Thyroid gland (tissue), 4 donors: ENCODE measurements at regions not wholly inside any gene's neighbourhood (a gene's known extent, or its start where the extent isn't known, plus 50 kb on each side); places are given as distances from the start of the nearest gene placed in this dataset.

ENCODE experiments used
- DNase-seq, 2 donors: peaks; one replicate each; pipeline ENCODE4 v3.0.0-alpha.2; 2019
- H3K27ac ChIP-seq, 3 donors: fragments of 200-600 bp; sonication (generic); 1 replicate in 2 of 3; 2 replicates in 1 of 3; pipeline ENCODE4 v1.5.1; 2016 to 2019; ENCODE audit warnings: mild to moderate bottlenecking in 1 of 3, moderate library complexity in 1 of 3
- H3K27me3 ChIP-seq: fragments of 200-600 bp; sonication (generic); one replicate; pipeline ENCODE4 v1.5.1; 2019
- H3K36me3 ChIP-seq, 2 donors: fragments of 200-600 bp; sonication (generic); one replicate each; pipeline ENCODE4 v1.5.1; 2016 to 2019
- H3K4me1 ChIP-seq, 2 donors: fragments of 200-600 bp; sonication (generic); one replicate each; pipeline ENCODE4 v1.5.1; 2017 to 2019
- H3K4me3 ChIP-seq, 3 donors: fragments of 200-600 bp; sonication (generic); replicated peaks in 1 of 3; 1 replicate in 2 of 3; 2 replicates in 1 of 3; pipeline ENCODE4 v1.5.1; 2016; ENCODE audit warnings: mild to moderate bottlenecking in 1 of 3
- H3K9me3 ChIP-seq: fragments of 200-600 bp; sonication (generic); one replicate; pipeline ENCODE4 v1.5.1; 2017
- POLR2A ChIP-seq, 2 donors: fragments of 450-650 bp; IDR thresholded peaks; one replicate each; pipeline ENCODE4 v1.6.1; 2017; ENCODE audit warnings: antibody characterized with exemption in 2 of 2, mild to moderate bottlenecking in 2 of 2, moderate library complexity in 1 of 2
- WGBS, 2 donors: methylation state at CpG; one replicate each; pipeline ENCODE4 v1.1.5; 2017; 5-methylcytosine and 5-hydroxymethylcytosine counted together
- intact Hi-C: fragments of 100-400 bp; cut with DNase I; formaldehyde crosslinking; loops from one replicate; pipeline ENCODE4 v1.15.1; 2023
- TF ChIP-seq, protein P1 (sequence below), 6 experiments: fragments of 200-600 bp in 3 of 6; fragments of 450-650 bp in 3 of 6; sonication (generic) in 3 of 6; IDR thresholded peaks; one replicate each; pipeline ENCODE4 v1.5.1; 2016 to 2019; ENCODE audit warnings: antibody characterized with exemption in 6 of 6, mild to moderate bottlenecking in 2 of 6, inconsistent platforms in 1 of 6, moderate library complexity in 1 of 6

DNA sequence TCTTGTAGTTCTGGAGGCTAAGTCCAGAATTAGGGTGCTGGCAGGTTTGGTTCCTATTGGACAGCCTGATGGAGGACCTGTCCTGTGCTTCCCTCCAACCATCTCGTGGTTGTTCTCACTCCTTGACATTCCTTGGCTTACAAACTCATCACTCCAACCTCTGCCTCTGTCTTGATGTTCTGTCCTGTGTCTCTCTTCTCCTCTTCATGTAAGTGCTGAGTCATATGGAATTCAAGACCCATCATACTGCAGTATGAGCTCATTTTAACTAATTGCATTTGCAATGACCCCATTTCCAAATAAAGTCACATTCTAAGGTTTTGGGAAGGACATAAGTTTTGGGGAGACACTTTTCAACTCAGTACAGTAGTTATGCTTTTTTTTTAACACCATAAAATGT is 374.7 kb downstream of the TRIB2 start:
- no peak overlapping the region for H3K4me3 ChIP-seq
- no peaks in the 10 kb centered on the region for H3K27me3 ChIP-seq
- DNase-seq = no peak
- intact Hi-C loops = no loop called here
- no peaks in the 10 kb centered on the region for H3K36me3 ChIP-seq
- H3K27ac ChIP-seq = no peak overlapping the region
- TF ChIP-seq, protein P1, sequence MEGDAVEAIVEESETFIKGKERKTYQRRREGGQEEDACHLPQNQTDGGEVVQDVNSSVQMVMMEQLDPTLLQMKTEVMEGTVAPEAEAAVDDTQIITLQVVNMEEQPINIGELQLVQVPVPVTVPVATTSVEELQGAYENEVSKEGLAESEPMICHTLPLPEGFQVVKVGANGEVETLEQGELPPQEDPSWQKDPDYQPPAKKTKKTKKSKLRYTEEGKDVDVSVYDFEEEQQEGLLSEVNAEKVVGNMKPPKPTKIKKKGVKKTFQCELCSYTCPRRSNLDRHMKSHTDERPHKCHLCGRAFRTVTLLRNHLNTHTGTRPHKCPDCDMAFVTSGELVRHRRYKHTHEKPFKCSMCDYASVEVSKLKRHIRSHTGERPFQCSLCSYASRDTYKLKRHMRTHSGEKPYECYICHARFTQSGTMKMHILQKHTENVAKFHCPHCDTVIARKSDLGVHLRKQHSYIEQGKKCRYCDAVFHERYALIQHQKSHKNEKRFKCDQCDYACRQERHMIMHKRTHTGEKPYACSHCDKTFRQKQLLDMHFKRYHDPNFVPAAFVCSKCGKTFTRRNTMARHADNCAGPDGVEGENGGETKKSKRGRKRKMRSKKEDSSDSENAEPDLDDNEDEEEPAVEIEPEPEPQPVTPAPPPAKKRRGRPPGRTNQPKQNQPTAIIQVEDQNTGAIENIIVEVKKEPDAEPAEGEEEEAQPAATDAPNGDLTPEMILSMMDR (IDR thresholded peaks at IDR 0.05) = no peak
- no peak for TF ChIP-seq POLR2A (IDR thresholded peaks at IDR 0.05)
- WGBS, 2 donors = 28 to 44% methylated on average over 1 of the region's 1 CpG
- no peaks in the 10 kb centered on the region for H3K9me3 ChIP-seq
- H3K4me1 ChIP-seq = no peaks in the 10 kb centered on the region

DNA sequence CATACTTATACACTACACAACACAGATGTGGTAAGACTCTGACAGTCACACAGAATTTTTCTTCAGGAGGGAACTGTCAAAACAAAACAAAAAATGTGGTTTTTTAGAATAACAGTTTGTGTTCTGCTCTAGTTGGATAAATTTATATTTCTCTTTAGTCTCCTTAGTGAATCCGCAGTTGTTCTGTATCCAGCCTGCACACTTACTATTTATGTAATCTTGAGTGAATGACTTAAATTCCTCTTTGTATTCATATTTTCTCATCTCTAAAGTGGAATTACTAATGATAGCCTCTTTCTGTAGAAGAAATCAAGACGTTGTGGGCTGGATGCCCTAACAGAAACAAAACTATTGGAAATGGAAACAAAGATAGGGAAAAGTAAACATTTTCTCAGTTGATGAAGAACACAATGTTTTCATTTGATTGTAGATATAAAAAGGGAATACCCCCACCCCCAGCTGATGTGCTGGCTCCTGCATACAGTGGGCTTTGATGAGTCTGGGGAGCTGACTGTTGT is 375.2 kb downstream of the TRIB2 start:
- no peak for DNase-seq
- Histone ChIP-seq H3K4me3 (no peak overlapping the region), H3K4me1 (no peaks in the 10 kb centered on the region), H3K36me3 (no peaks in the 10 kb centered on the region), H3K27ac (no peak overlapping the region), H3K9me3 (no peaks in the 10 kb centered on the region), H3K27me3 (no peaks in the 10 kb centered on the region)
- intact Hi-C loops = no loop called here
- TF ChIP-seq, protein P1 (IDR thresholded peaks at IDR 0.05) = no peak
- TF ChIP-seq POLR2A (IDR thresholded peaks at IDR 0.05) = no peak
- 57 to 62% methylated on average over 2 of the region's 2 CpGs for WGBS, 2 donors

DNA sequence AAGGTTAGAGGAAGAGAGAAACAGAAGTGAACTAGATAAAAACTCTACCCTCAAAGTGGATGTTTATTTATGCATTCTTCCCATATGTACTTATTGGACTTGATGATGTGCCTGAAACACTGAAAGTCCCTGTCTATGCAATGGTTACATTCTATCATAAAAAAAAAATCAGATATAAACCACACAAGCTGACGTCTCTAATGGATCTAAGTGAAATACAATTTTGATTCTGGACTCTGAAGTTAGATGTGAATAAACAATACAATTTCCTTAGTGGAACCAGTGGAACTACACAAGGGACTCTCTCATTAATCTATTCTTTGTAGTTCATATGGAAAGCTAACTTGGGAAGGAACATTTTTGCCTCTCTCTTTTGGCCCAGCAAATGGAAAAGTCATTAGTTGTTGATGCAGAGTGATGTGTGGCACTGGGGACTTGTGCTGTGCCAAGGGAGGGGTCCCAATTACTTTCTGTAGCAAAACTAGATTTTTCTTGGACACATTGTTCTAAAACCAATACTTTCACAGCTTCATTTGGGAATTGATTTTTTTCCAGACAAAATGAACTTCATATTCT is 376.8 kb downstream of the TRIB2 start:
- TF ChIP-seq, protein P1 (IDR thresholded peaks at IDR 0.05) = no peak
- no peak for TF ChIP-seq POLR2A (IDR thresholded peaks at IDR 0.05)
- Histone ChIP-seq H3K4me3 (no peak overlapping the region), H3K27ac (no peak overlapping the region), H3K9me3 (no peaks in the 10 kb centered on the region), H3K36me3 (no peaks in the 10 kb centered on the region), H3K27me3 (no peaks in the 10 kb centered on the region), H3K4me1 (no peaks in the 10 kb centered on the region)
- no peak for DNase-seq
- 58 to 59% methylated on average over 1 of the region's 1 CpG for WGBS, 2 donors
- intact Hi-C loops = no loop called here

DNA sequence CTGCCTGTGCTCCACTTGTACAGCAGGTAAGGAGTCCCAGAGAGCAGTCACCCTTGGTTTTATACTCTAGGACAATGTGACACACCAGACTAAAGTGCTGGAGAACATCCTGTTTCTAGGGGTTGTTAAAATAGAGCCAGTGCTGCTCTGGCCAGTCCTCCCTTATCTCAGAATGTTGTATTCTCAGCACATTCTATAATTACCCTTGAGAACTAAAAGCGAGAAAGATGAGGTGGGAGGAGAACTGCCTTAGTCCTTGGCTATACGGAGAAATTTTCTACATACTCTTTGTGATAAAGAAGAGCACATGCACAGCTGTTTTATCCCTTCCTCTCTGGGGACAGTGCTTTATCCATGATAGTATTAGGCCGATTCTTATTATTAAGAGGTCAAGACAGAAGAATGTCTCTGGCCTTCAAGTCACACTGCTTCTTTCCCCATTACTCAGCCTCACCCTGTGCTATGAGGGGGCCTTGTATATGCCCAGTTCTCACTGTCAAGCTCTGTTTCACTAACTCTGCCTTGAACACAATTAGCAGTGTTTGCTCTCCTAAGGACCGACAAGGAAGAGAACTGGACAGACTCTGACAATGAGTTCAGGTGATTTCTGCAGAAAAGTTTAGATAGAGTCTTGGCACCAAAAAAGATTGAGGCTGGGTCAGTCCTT is 385.8 kb downstream of the TRIB2 start:
- Histone ChIP-seq H3K4me1 (no peaks in the 10 kb centered on the region), H3K27me3 (no peaks in the 10 kb centered on the region), H3K27ac (no peak overlapping the region), H3K4me3 (no peak overlapping the region), H3K36me3 (no peaks in the 10 kb centered on the region), H3K9me3 (no peaks in the 10 kb centered on the region)
- WGBS, 2 donors = 48 to 53% methylated on average over 4 of the region's 4 CpGs
- TF ChIP-seq, protein P1 (IDR thresholded peaks at IDR 0.05) = no peak
- DNase-seq = no peak
- intact Hi-C loops = no loop called here

DNA sequence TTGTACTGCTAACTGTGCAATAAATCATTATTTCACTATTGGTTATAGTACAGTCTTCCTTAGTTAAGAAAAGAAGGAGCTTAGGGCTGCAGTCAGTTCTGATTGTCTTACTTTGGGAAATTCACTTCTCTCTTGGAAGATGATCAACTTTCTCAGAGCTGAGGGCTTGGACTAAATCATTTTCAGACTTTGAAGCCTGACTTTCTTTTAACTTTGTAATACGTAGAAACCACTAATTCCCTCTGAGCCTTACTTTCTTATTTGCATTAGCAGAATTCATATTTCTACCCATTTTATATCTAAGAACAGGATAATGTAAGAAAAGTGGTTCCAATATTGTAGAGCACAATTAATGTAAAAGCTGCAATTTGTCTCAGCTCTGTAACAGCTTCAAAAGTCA is 386.4 kb downstream of the TRIB2 start:
- no peak overlapping the region for H3K27ac ChIP-seq
- H3K27me3 ChIP-seq = no peaks in the 10 kb centered on the region
- H3K9me3 ChIP-seq = no peaks in the 10 kb centered on the region
- H3K4me1 ChIP-seq = no peaks in the 10 kb centered on the region
- no peaks in the 10 kb centered on the region for H3K36me3 ChIP-seq
- TF ChIP-seq, protein P1 (IDR thresholded peaks at IDR 0.05) = no peak
- TF ChIP-seq POLR2A (IDR thresholded peaks at IDR 0.05) = no peak
- no peak overlapping the region for H3K4me3 ChIP-seq
- intact Hi-C loops = no loop called here
- WGBS, 2 donors = 83% methylated on average over 1 of the region's 1 CpG
- DNase-seq = no peak
